ENCODE measurements at regions not wholly inside any gene's neighbourhood (a gene's known extent, or its start where the extent isn't known, plus 50 kb on each side); places are given as distances from the start of the nearest gene placed in this dataset.

- Histone ChIP-seq H4K20me1 (ENCODE audit: control insufficient read depth, extremely low read depth, insufficient read depth, low read length) (no peaks in the 10 kb centered on the region), H3K9me1 (ENCODE audit: control insufficient read depth, extremely low read depth, insufficient read depth, low read length) (no peaks in the 10 kb centered on the region), H2AFZ (ENCODE audit: control insufficient read depth, low read length) (no peak overlapping the region), H3K9me3 (ENCODE audit: control insufficient read depth, low read depth, low read length) (no peaks in the 10 kb centered on the region), H3K4me3 (ENCODE audit: control insufficient read depth in 2 of 3, extremely low read depth in 1 of 3, insufficient read depth in 2 of 3, low read depth in 1 of 3, low read length in 3 of 3) (no peak overlapping the region), H3K27me3 (ENCODE audit: control insufficient read depth, extremely low read depth, insufficient read depth, low read length) (no peaks in the 10 kb centered on the region), H3K79me2 (ENCODE audit: control insufficient read depth, insufficient read depth, low read length) (no peaks in the 10 kb centered on the region), H3K36me3 (ENCODE audit: control insufficient read depth in 2 of 2, extremely low read depth in 1 of 2, insufficient read depth in 2 of 2, low read length in 2 of 2) (no peaks in the 10 kb centered on the region), H3K4me1 (ENCODE audit: control insufficient read depth, extremely low read depth, insufficient read depth, low read length) (no peaks in the 10 kb centered on the region), H3K9ac (ENCODE audit: control insufficient read depth, extremely low read depth, insufficient read depth, low read length) (no peak overlapping the region), H3K27ac (ENCODE audit: control insufficient read depth, insufficient read depth, low read length) (no peak overlapping the region), H3K4me2 (ENCODE audit: control insufficient read depth, extremely low read depth, insufficient read depth, low read depth, low read length) (no peak overlapping the region)
- dilution Hi-C loops (cut with MboI; ENCODE audit: extremely low pct_ligation_motif_present, low sequenced_read_pairs) = no loop called here
- DNase-seq (ENCODE audit: low read depth, low spot score) (no peak), FAIRE-seq (no peak)
- TF ChIP-seq, protein P1, sequence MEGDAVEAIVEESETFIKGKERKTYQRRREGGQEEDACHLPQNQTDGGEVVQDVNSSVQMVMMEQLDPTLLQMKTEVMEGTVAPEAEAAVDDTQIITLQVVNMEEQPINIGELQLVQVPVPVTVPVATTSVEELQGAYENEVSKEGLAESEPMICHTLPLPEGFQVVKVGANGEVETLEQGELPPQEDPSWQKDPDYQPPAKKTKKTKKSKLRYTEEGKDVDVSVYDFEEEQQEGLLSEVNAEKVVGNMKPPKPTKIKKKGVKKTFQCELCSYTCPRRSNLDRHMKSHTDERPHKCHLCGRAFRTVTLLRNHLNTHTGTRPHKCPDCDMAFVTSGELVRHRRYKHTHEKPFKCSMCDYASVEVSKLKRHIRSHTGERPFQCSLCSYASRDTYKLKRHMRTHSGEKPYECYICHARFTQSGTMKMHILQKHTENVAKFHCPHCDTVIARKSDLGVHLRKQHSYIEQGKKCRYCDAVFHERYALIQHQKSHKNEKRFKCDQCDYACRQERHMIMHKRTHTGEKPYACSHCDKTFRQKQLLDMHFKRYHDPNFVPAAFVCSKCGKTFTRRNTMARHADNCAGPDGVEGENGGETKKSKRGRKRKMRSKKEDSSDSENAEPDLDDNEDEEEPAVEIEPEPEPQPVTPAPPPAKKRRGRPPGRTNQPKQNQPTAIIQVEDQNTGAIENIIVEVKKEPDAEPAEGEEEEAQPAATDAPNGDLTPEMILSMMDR (optimal IDR thresholded peaks at IDR 0.05 in 1 of 3, IDR thresholded peaks at IDR 0.05 in 1 of 3, conservative IDR thresholded peaks at IDR 0.05 in 1 of 3; ENCODE audit: extremely low read depth in 1 of 3, insufficient read depth in 2 of 3, low read length in 3 of 3) = no peak
- no peak for TF ChIP-seq EZH2 (IDR thresholded peaks at IDR 0.05; ENCODE audit: low read length)
Measured at GRCh38 chr1:221025956-221026355, 146.7 kb downstream of the HLX start.

DNA sequence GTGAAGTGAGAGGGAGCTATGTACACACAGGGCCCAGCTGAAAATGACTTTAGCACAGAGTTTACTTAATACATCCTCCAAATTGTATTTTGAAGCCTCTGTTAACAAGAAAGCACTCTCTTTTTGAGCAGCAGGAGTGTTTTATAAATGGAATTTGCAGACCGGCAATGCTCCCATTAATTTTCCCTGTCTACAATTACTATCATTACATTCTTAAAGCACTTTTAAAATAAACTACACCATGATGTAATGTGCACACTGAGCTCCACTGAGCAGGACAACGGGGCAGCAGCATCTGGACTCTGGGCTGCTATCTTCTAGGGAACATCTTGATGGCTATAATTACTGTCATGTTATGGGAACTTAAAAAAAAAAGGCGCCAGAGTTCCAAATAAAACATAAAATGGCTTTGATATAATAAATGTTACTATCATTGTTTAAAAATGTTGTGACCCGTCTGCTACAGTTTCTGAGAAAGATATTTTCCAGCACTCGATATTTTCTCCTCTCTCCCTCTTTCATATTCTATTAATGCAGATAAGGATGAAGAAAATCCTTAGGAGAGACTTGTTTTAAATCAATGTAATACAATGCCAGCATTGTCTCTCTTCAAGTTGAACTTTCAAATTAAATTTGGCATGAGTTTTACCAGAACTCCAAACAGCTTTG is 150.9 kb downstream of the HLX start:
- Histone ChIP-seq H3K27ac (ENCODE audit: control insufficient read depth, insufficient read depth, low read length) (no peak overlapping the region), H3K27me3 (ENCODE audit: control insufficient read depth, extremely low read depth, insufficient read depth, low read length) (no peaks in the 10 kb centered on the region), H3K79me2 (ENCODE audit: control insufficient read depth, insufficient read depth, low read length) (no peaks in the 10 kb centered on the region), H3K4me1 (ENCODE audit: control insufficient read depth, extremely low read depth, insufficient read depth, low read length) (no peaks in the 10 kb centered on the region), H3K9me3 (ENCODE audit: control insufficient read depth, low read depth, low read length) (no peaks in the 10 kb centered on the region), H4K20me1 (ENCODE audit: control insufficient read depth, extremely low read depth, insufficient read depth, low read length) (no peaks in the 10 kb centered on the region), H3K4me2 (ENCODE audit: control insufficient read depth, extremely low read depth, insufficient read depth, low read depth, low read length) (no peak overlapping the region), H3K9ac (ENCODE audit: control insufficient read depth, extremely low read depth, insufficient read depth, low read length) (no peak overlapping the region), H3K9me1 (ENCODE audit: control insufficient read depth, extremely low read depth, insufficient read depth, low read length) (no peaks in the 10 kb centered on the region), H3K36me3 (ENCODE audit: control insufficient read depth in 2 of 2, extremely low read depth in 1 of 2, insufficient read depth in 2 of 2, low read length in 2 of 2) (no peaks in the 10 kb centered on the region), H2AFZ (ENCODE audit: control insufficient read depth, low read length) (no peak overlapping the region), H3K4me3 (ENCODE audit: control insufficient read depth in 2 of 3, extremely low read depth in 1 of 3, insufficient read depth in 2 of 3, low read depth in 1 of 3, low read length in 3 of 3) (no peak overlapping the region)
- TF ChIP-seq, protein P1 (optimal IDR thresholded peaks at IDR 0.05 in 1 of 3, IDR thresholded peaks at IDR 0.05 in 1 of 3, conservative IDR thresholded peaks at IDR 0.05 in 1 of 3; ENCODE audit: extremely low read depth in 1 of 3, insufficient read depth in 2 of 3, low read length in 3 of 3) = no peak
- no peak for TF ChIP-seq EZH2 (IDR thresholded peaks at IDR 0.05; ENCODE audit: low read length)
- DNase-seq (ENCODE audit: low read depth, low spot score) (no peak), FAIRE-seq (no peak)
- dilution Hi-C loops (cut with MboI; ENCODE audit: extremely low pct_ligation_motif_present, low sequenced_read_pairs) = no loop called here
